ENCODE measurements at regions not wholly inside any gene's neighbourhood (a gene's known extent, or its start where the extent isn't known, plus 50 kb on each side); places are given as distances from the start of the nearest gene placed in this dataset.

DNA sequence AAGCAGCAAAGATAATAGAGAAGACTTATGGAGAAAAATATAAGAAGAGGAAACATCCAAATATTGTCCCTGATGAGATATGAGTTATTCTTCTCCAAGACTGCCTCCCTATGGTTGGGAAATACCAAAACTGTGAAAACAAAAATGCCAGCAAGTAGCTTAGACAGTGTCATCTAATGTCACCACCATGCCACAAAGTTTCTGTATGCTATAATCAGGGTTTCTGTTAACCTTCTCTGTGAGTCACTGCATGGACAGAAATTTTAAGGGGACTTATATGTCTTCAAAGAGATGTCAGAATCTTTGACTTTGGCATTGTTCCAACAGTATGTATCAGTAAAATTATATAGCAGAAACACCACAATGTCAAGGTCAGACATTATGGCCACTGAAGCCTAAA, 222.6 kb downstream of the KDM5D start (continued):
- TF ChIP-seq, protein P1, sequence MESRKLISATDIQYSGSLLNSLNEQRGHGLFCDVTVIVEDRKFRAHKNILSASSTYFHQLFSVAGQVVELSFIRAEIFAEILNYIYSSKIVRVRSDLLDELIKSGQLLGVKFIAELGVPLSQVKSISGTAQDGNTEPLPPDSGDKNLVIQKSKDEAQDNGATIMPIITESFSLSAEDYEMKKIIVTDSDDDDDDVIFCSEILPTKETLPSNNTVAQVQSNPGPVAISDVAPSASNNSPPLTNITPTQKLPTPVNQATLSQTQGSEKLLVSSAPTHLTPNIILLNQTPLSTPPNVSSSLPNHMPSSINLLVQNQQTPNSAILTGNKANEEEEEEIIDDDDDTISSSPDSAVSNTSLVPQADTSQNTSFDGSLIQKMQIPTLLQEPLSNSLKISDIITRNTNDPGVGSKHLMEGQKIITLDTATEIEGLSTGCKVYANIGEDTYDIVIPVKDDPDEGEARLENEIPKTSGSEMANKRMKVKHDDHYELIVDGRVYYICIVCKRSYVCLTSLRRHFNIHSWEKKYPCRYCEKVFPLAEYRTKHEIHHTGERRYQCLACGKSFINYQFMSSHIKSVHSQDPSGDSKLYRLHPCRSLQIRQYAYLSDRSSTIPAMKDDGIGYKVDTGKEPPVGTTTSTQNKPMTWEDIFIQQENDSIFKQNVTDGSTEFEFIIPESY (IDR thresholded peaks at IDR 0.05; ENCODE audit: extremely low read depth, insufficient replicate concordance, low read length) = no peak

DNA sequence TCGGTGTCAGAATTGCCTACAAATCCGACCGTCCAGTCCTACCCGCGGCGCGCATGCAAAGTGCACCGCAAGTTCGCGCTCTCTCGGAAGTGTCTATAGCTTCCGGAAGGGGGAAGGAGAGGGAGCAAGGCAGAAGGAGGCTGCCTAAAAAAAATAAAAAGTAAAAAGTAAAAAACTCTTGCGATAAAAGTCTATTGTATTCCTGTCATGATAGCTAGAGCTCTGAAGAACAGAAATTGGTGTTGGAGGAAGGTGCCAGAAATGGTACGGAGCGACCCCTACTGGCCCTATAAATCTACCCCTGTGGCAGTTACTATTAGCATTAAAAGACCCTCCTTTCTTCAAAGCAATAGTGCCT, 241.5 kb downstream of the KDM5D start:
- intact Hi-C loops (cut with micrococcal nuclease) = no loop called here
- Histone ChIP-seq H3K27ac (ENCODE audit: low read depth, low read length) (no peak overlapping the region), H3K4me3 (replicated peaks in 1 of 2; ENCODE audit: low read depth in 1 of 2, low read length in 2 of 2) (no peak overlapping the region), H3K4me1 (ENCODE audit: control insufficient read depth in 1 of 2, insufficient read depth in 2 of 2, low read length in 2 of 2) (no peaks in the 10 kb centered on the region), H3K36me3 (ENCODE audit: control insufficient read depth in 1 of 2, insufficient read depth in 2 of 2, low read length in 2 of 2) (no peaks in the 10 kb centered on the region), H3K9ac (ENCODE audit: low read length) (no peak overlapping the region), H2AFZ (ENCODE audit: low read depth, low read length, poor library complexity, severe bottlenecking) (no peak overlapping the region), H4K20me1 (ENCODE audit: insufficient read depth) (no peaks in the 10 kb centered on the region), H3K4me2 (ENCODE audit: low read length) (no peak overlapping the region), H3K79me2 (ENCODE audit: insufficient read depth, low read length) (no peaks in the 10 kb centered on the region), H3K9me2 (ENCODE audit: insufficient read depth) (no peaks in the 10 kb centered on the region), H3K27me3 (ENCODE audit: insufficient read depth, low read length) (no peaks in the 10 kb centered on the region), H3K9me3 (ENCODE audit: control insufficient read depth in 1 of 2, insufficient read depth in 1 of 2, low read depth in 1 of 2, low read length in 2 of 2) (no peaks in the 10 kb centered on the region)
- DNase-seq (ENCODE audit: low read depth, low spot score) = no peak
- no peak for TF ChIP-seq ZNF274 (IDR thresholded peaks at IDR 0.05; ENCODE audit: low read depth, low read length)
- TF ChIP-seq SP1 (IDR thresholded peaks at IDR 0.05; ENCODE audit: low read depth) = no peak
- TF ChIP-seq EZH2 (IDR thresholded peaks at IDR 0.05) = no peak
- TF ChIP-seq, protein P1 (IDR thresholded peaks at IDR 0.05; ENCODE audit: extremely low read depth, insufficient replicate concordance, low read length) = no peak
- no peak for TF ChIP-seq RAD21 (IDR thresholded peaks at IDR 0.05; ENCODE audit: low read depth)
- no peak for TF ChIP-seq CBX3 (IDR thresholded peaks at IDR 0.05; ENCODE audit: low read depth)
- no peak for TF ChIP-seq SRF (IDR thresholded peaks at IDR 0.05; ENCODE audit: low read depth)
- no peak for TF ChIP-seq FOSL1 (IDR thresholded peaks at IDR 0.05; ENCODE audit: low read depth)
- no peak for TF ChIP-seq POLR2AphosphoS5 (IDR thresholded peaks at IDR 0.05; ENCODE audit: low read depth, low read length)
- RAD21 ChIA-PET (ENCODE audit: low non-redundant PET in 1 of 2, low total read pairs in 2 of 2, uncharacterized antibody in 2 of 2, unreplicated experiment in 2 of 2) = no interaction called here
- POLR2A ChIA-PET = no interaction called here
- CTCF ChIA-PET = no interaction called here
- BruUV-seq (replicated peaks) = no TSS peak
- no peak for ATAC-seq
